ENCODE measurements at regions not wholly inside any gene's neighbourhood (a gene's known extent, or its start where the extent isn't known, plus 50 kb on each side); places are given as distances from the start of the nearest gene placed in this dataset.
A peak's percentile ranks its signal among the peaks of the same experiment; 100 is the strongest.

DNA sequence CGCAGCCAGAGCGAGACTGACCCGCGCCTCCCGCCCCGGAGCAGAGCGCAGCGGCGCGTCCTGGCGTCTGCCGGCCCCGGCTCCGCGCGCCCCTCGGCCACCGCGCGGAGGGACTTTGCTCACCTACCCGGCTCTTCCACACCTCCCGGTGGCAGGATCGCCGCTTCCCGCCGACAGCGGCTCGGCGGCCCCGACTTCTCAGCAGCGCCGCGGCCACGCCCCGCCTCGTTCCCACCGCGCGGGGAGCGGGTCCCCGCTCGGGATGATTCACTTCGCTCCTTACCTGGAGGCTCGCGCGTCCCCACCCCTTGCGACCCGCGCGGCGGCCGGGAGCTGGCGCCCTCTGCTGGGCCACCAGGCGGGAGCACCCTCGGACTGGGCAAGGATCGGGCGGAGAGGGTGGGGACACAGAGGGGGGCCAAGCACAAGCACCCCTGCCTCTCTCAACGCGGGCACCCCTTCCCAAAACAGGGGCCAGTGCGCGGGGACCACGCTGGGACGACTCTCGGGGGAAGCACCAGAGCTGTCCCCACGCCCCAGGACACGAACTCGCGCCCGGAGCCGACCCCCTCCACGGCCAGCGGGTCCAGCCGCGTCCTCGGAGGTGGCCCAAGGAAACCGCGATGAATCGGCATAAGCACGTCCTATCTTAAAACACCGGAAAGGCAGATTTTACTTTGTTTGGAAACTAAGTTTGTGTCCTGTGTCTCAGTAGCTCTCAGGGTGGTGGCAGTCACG lies 101.0 kb upstream of the SVIL start:
- peak; percentile 79 for TF ChIP-seq CTCF (IDR thresholded peaks at IDR 0.05; ENCODE audit: insufficient read depth, low read length)
- peak; percentile 66 for DNase-seq (ENCODE audit: low read depth)

GRCh38 chr10:29734962-29735627 lies 100.3 kb upstream of the SVIL start:
- peak; percentile 43 for DNase-seq (ENCODE audit: low read depth)
- TF ChIP-seq CTCF (IDR thresholded peaks at IDR 0.05; ENCODE audit: insufficient read depth, low read length): no peak
- H3K4me3 ChIP-seq (ENCODE audit: low read depth, low read length): peak overlapping the region; percentile 85

More for the DNA sequence above, 101.0 kb upstream of the SVIL start:
- H3K4me3 ChIP-seq (ENCODE audit: low read depth, low read length): peak overlapping the region; percentile 85

- no peak for TF ChIP-seq CTCF (IDR thresholded peaks at IDR 0.05; ENCODE audit: insufficient read depth, low read length)
- peak; percentile 47 for DNase-seq (ENCODE audit: low read depth)
- peak overlapping the region; percentile 85 for H3K4me3 ChIP-seq (ENCODE audit: low read depth, low read length)
Observed at GRCh38 chr10:29734640-29734961, 99.8 kb upstream of the SVIL start.

DNA sequence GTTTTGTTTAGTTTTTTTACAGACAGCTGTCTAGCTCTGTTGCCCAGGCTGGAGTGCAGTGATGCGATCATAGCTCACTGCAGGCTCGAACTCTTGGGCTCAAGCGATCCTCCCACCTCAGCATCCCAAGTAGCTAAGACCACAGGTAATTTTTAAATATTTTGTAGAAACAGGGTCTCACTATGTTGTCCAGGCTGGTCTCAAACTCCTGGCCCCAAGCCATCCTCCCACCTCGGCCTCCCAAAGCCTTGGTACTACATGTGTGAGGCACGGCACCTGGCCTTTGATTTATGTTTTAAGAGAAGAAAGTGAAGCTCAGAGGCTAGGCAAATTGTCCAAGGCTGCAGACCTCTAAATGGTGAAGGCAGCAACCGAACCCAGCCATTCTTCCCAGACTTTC lies 98.6 kb upstream of the SVIL start:
- H3K4me3 ChIP-seq (ENCODE audit: low read depth, low read length): peak overlapping the region; percentile 85
- TF ChIP-seq CTCF (IDR thresholded peaks at IDR 0.05; ENCODE audit: insufficient read depth, low read length): no peak
- DNase-seq (ENCODE audit: low read depth): no peak

GRCh38 chr10:29732918-29733317 lies 98.1 kb upstream of the SVIL start:
- no peak for DNase-seq (ENCODE audit: low read depth)
- no peak for TF ChIP-seq CTCF (IDR thresholded peaks at IDR 0.05; ENCODE audit: insufficient read depth, low read length)
- peak overlapping the region; percentile 85 for H3K4me3 ChIP-seq (ENCODE audit: low read depth, low read length)

DNA sequence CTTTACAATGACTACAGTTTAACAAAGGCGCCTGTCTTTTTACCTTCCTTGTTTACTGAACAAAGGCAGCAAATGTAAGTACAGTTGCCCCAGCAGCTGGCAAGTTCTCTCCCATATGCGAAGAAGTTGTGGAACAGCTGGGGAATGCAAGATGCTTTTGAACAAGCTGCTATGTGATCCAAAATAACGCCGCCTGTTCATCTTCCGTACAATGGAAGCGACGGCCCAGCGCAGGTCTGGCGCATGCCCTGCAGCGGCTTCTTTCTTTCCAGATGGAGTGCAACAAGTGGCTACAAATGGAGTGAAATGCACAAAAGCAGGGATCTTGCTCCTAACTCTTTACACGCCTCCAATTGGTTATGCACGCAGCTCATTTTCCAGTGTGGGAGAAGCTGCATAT lies 97.0 kb upstream of the SVIL start:
- peak overlapping the region; percentile 37 for H3K4me3 ChIP-seq (ENCODE audit: low read depth, low read length)
- peak; percentile 68 for DNase-seq (ENCODE audit: low read depth)
- no peak for TF ChIP-seq CTCF (IDR thresholded peaks at IDR 0.05; ENCODE audit: insufficient read depth, low read length)
